GM19455 (cell line): ENCODE measurements at regions not wholly inside any gene's neighbourhood (a gene's known extent, or its start where the extent isn't known, plus 50 kb on each side); places are given as distances from the start of the nearest gene placed in this dataset.
A peak's percentile ranks its signal among the peaks of the same experiment; 100 is the strongest.

Source experiments
- ATAC-seq: cut with Tn5 transposase; IDR thresholded peaks from one replicate; pipeline ENCODE4 v1.9.1; 2021; ENCODE audit not compliant: unreplicated experiment

DNA sequence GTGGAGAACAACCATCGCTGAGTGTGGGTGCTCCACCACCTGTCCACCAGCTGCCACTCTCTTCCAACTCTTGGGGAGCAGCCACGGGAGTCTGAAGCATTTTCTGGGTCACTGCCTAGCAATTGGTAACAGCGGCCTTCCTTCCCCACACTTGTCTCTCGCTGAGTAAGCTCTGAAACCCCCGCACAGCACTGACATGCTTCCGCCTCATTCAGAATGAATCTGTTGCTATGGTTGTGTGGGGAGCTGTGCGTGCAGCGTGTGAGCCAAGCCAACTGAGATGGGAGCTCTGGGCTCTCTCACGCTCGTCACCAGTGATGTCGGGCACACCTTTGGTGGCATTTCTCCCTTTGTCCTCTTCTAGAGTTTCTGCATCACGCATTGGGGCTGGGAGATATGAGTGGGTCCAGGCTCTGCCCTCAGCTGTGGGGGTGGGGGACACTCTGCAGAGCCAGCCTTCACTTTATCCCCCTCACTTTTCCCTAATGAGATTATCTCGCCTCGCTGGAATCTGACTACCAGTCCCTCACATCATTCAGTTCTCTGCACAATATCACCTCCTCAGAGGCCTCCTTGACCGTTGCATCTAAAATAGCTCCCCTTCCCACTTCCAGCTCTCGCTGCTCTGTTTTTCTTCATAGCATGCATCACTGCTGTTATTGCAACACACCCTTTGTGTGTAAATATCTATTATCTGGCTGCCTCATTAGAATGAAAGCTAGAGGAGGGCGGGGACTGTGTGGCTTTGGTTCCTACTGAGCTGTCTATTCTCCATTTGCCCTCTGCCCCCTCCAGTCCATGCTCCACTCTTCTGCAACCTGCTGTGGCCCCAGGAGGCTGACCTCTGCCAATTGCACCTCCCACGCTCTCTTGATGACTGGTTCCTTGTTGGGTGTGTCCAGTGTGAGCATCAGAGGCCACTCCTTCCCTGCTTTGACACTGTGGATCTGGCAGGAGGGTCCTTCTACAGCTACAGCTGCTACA, 569.9 kb upstream of the CADM1 start:
- ATAC-seq, result peak; percentile 81

DNA sequence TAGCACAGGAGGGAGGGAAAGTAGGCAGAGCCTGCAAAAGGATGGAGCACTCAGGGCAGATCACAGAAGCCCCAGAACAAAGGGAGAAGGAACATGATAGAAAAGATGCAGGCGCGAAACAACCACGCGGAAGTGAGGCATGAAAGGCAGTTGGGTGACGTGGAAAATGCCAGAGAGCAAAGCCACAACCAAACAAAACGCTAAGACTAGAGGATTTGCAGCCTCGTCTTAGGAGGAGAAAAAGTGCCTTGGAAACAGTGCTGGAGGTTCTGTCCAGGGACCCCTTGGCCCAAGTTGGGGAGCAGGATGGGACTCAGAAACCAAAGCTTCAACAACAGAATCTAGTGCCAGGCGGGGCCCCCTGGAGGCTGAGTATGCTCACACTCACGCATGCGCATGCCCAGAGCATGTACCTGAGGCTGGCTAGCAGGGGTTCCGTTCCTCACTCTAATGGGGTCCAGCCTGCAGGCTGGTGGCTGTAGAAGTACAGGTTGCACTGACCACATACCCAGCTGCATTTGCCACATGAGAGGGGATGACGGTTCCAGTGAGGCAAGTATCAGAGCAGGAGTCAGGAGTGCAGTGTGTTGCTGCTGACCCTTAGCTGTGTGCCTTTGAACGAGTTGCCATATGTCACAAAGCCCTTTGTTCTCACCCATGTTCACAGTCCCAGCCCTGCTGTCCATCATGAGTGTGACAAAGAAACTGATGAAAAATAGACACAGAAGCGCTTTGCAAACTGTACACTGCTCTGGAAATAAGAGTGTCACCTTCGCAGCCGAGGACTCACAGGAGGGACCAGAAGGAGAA, 568.6 kb upstream of the CADM1 start:
- ATAC-seq, result no peak

- no peak for ATAC-seq
Measured at GRCh38 chr11:116072133-116072532, 567.9 kb upstream of the CADM1 start.

GRCh38 chr11:116071241-116071640, 567.0 kb upstream of the CADM1 start:
- no peak for ATAC-seq

DNA sequence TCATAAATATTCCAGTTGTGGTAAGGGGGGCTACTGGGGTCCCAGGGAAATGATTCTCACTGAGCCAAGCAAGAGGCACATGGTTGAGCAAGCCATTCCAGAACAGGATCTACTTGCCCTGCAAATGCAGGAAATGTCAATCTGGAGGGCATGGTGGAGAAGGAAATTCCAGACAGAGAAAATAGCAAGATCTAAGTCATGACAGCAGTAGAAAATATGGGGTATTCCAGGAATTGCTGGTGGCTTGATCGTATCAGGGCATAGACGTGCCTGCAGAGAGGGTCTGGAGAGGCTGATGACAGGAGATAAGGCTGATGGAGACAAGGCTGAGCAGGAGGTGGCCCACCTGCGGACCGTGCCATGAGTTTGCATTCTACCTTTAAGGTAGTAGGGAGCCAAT, 566.3 kb upstream of the CADM1 start:
- ATAC-seq, result no peak

GRCh38 chr11:116066777-116067176, 562.6 kb upstream of the CADM1 start:
- no peak for ATAC-seq

- no peak for ATAC-seq
Measured at GRCh38 chr11:116065986-116066385, 561.8 kb upstream of the CADM1 start.

DNA sequence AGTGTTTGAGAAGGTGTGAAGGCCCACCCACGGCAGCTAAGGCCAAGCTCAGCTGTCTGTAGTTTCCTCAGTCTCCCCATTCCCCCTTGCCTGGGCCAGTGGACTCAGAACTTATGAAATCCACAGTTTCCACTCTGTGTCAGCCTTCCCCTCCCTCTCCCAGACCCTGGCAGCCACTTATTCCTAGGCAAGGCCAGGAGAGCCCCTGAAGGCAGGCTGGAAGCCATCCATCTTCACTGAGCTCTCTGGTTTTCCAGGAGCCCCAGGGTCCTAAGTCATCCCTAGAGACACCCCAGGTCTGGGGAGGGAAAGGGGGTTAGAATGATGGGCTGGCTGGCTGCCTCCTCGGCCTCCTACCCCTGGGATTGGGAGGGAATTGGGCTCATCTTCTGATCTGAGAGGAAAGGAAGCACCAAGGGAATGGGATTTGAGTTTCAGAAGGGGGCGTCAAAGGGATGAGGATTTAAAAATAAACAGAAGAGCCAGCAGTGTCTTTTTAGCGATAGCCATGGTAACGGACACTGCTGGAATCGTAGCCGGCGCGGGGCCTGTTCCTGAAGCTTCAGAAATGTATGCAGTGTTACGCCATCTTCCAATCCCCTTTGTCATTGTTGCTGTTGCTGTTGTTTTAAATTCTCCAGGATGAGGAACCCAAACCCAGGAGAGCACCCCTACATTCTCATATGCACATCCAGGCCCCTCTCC, 561.1 kb upstream of the CADM1 start:
- no peak for ATAC-seq

GRCh38 chr11:116062490-116063171, 558.4 kb upstream of the CADM1 start:
- ATAC-seq, result no peak

DNA sequence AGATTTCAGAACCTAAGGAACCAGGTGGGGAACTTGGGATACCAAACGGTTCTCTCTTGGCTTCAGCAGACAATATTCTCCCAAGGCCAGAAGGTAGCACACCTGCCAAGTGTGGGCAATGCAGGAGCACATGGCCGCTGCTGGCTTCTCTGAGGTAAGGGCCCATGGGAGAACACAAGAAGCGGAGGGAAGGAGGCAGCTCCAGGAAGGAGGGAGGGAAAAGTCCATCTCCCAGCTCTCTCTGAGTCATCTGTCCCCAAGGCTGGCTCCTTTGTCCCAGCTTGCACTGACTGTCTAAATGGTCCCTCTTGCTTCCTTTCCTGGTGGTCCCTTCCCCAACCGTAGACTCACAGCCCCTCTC, 557.9 kb upstream of the CADM1 start:
- ATAC-seq, result no peak

DNA sequence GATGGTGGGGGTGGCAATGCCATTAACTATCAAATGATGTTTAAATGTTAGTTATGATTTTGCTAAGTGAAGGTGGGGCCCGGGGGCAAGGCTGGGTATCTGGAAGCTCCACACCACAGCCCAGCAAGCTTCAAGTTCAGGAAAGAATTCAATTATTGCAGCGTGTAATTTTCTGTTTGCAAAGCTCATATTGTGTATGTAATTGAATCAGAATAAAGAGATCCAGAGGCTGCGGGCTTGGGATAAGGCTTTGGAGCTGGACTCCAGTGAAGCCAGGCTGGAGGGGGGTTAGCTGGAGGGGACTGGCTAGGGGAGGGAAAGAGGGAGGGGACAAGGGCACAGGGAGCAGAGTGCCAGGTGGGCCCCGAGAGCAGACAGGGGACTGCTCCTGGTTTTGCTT, 557.1 kb upstream of the CADM1 start:
- ATAC-seq, result no peak

GRCh38 chr11:116059919-116060318, 555.7 kb upstream of the CADM1 start:
- no peak for ATAC-seq

DNA sequence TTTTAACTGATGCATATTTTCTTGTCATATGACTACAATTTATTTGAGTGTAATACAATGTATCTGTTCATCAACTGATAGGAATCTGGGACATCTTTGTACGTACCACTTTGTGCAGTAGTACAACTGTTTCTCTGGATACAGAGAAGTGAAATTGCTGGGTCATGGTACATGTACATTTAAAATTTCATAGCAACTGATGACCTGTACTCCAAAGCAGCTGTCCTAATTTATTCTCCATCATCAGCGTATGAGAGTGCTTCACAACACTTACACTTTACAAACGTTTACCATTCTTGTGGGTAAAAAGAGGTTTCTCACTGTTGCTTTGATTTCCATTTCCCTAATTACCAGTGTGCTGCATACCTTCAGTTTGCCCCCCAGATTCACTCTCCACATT, 552.8 kb upstream of the CADM1 start:
- no peak for ATAC-seq

DNA sequence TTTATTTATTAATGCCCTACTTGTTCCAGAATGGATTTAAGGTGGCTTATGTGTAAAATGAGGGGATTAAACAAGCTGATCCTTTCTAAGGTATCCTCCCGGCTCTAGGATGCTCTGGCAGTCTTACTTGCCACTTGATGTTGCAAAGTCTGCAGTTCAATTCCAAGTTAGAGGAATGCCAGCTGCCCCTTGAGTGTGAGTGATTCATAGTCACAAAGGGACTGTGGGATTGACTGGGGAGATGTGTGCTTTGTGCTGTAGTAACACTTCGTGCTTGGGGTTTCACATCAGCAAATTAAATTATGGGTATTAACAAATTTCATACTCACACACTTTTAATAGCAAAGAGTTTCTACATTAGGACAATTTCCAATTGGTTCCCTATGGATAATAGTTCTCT, 550.8 kb upstream of the CADM1 start:
- no peak for ATAC-seq

GRCh38 chr11:116053548-116053919, 549.3 kb upstream of the CADM1 start:
- no peak for ATAC-seq

- no peak for ATAC-seq
Measured at GRCh38 chr11:116052603-116053547, 548.7 kb upstream of the CADM1 start.

DNA sequence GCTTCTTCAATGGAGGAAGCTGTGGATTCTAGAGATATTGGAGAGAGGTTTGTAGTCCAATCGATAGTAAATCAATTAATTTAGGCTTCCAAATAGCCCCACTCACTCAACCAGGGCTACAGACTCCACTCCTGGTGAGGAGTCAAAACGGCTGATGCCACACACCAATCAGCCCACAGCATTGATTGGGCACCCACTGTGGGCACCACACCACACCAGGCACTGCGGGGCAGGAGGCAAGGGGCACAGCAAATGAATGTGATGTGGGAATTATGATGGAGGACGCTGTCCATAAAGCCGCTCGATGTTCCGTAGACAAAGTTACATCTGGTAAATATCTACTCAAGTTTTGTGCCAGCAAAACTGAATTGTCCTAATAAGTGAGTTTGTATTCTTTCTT, 547.3 kb upstream of the CADM1 start:
- ATAC-seq, result no peak

GRCh38 chr11:116049383-116049782, 545.2 kb upstream of the CADM1 start:
- ATAC-seq, result no peak

DNA sequence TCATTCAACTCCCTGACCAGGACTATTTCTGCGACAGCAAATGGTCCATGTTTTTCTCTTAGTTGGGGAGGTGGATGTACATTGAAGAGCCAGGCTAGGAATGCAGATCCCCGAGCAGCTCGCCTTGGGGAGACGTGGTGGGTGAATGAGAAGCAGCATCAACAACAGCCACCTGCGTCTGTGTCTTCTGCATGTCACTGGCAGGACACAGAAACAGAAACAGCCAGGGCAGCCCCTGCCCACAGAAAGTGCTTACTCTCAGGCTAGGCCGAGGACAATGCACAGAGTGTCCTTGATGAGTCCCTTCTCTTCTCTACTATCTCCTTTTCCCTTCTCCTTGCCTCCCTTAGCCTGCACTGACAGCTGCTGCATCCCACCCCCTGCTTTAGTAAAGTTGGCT, 541.9 kb upstream of the CADM1 start:
- ATAC-seq, result no peak

- no peak for ATAC-seq
Measured at GRCh38 chr11:116044941-116045340, 540.7 kb upstream of the CADM1 start.
